Endothelial cell of umbilical vein (primary cell): ENCODE measurements at regions not wholly inside any gene's neighbourhood (a gene's known extent, or its start where the extent isn't known, plus 50 kb on each side); places are given as distances from the start of the nearest gene placed in this dataset.

Source experiments
- CTCF ChIP-seq, 2 donors: IDR thresholded peaks; 1 replicate in 1 of 2; 2 replicates in 1 of 2; pipeline ENCODE4 v1.5.1; 2011; ENCODE audit warnings: low read length in 2 of 2, mild to moderate bottlenecking in 2 of 2, moderate library complexity in 2 of 2, control low read depth in 1 of 2, inconsistent platforms in 1 of 2, low read depth in 1 of 2; ENCODE audit not compliant: insufficient read depth in 1 of 2; ENCODE audit errors: extremely low read depth in 1 of 2
- EZH2 ChIP-seq: IDR thresholded peaks from 2 replicates; pipeline ENCODE4 v1.6.1; 2012; ENCODE audit warnings: borderline replicate concordance, low read depth, mild to moderate bottlenecking, moderate library complexity, low read length, inconsistent platforms; ENCODE audit not compliant: severe bottlenecking
- JUN ChIP-seq: IDR thresholded peaks from 2 replicates; pipeline ENCODE4 v1.6.1; 2011; ENCODE audit warnings: borderline replicate concordance, low read depth; ENCODE audit not compliant: insufficient read length, insufficient read depth
- POLR2A ChIP-seq: IDR thresholded peaks from 2 replicates; pipeline ENCODE4 v1.6.1; 2012; ENCODE audit warnings: low read depth, mild to moderate bottlenecking, control low read depth, low read length
- POLR2AphosphoS5 ChIP-seq: IDR thresholded peaks from 2 replicates; pipeline ENCODE4 v1.6.1; 2012; ENCODE audit warnings: low read depth, mild to moderate bottlenecking, control low read depth, low read length, moderate library complexity; ENCODE audit not compliant: insufficient read depth

GRCh38 chr18:64518191-64518590, 369.3 kb upstream of the LINC00305 start:
- TF ChIP-seq CTCF (IDR thresholded peaks at IDR 0.05; ENCODE audit: extremely low read depth in 1 of 2, insufficient read depth in 1 of 2, low read depth in 1 of 2, low read length in 2 of 2): no peak
- no peak for TF ChIP-seq POLR2AphosphoS5
- TF ChIP-seq POLR2A: no peak
- TF ChIP-seq EZH2: no peak
- TF ChIP-seq JUN: no peak
